GM23248 (cell line): ENCODE measurements at regions not wholly inside any gene's neighbourhood (a gene's known extent, or its start where the extent isn't known, plus 50 kb on each side); places are given as distances from the start of the nearest gene placed in this dataset.

Source experiments
- EZH2 ChIP-seq: fragments of 200-600 bp; sonication (generic); IDR thresholded peaks from 2 replicates; pipeline ENCODE4 v1.6.1; 2018; ENCODE audit warnings: antibody characterized with exemption, mild to moderate bottlenecking; ENCODE audit not compliant: insufficient read depth, poor library complexity, severe bottlenecking
- EZH2phosphoT487 ChIP-seq: fragments of 200-600 bp; sonication (generic); IDR thresholded peaks from 2 replicates; pipeline ENCODE4 v1.6.1; 2018; ENCODE audit warnings: antibody characterized with exemption, moderate library complexity, mild to moderate bottlenecking, low read depth; ENCODE audit not compliant: insufficient read depth

- TF ChIP-seq EZH2 (no peak), EZH2phosphoT487 (no peak)
Measured at GRCh38 chr4:160567634-160568033, 1464.8 kb downstream of the RAPGEF2 start.
